Skeletal muscle cell (primary cell): ENCODE measurements at regions not wholly inside any gene's neighbourhood (a gene's known extent, or its start where the extent isn't known, plus 50 kb on each side); places are given as distances from the start of the nearest gene placed in this dataset.

Experiments
- DNase-seq: peaks from one replicate; pipeline ENCODE4 v3.0.0-alpha.2; 2010; ENCODE audit warnings: low read depth
- H3K4me3 ChIP-seq: 2 replicates; pipeline ENCODE4 v1.5.1; 2011; ENCODE audit warnings: low read depth, mild to moderate bottlenecking, control low read depth, low read length, moderate library complexity

- peak; percentile 81 for DNase-seq
- H3K4me3 ChIP-seq: no peak overlapping the region
These were observed 52.1 kb upstream of the MYOCD start for GRCh38 chr17:12613566-12613965.
